GM12874 (cell line): ENCODE measurements at regions not wholly inside any gene's neighbourhood (a gene's known extent, or its start where the extent isn't known, plus 50 kb on each side); places are given as distances from the start of the nearest gene placed in this dataset.

Experiments
- TF ChIP-seq, protein P1 (sequence below): IDR thresholded peaks from 2 replicates; pipeline ENCODE4 v1.5.1; 2011; ENCODE audit warnings: low read depth, mild to moderate bottlenecking, control low read depth, low read length, moderate library complexity; ENCODE audit not compliant: insufficient read depth

DNA sequence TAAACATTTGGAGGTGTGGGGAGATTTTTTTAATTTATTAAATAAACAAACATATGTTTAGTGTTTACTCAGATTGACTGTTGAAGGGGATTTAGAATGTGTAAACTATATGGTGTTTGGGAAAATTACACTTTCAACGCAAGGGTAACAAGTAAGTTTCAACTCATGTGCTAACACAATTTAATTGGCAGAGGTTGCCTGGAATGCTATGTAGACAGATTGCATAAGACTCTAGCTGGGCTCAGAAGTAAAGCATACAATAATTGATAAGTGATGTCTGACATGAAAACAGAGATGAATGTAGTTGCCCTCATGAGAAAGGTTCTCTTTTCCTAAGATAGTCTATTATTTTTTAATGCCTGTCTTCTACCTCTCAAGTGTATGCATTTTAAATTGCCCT is 617.4 kb downstream of the KCTD16 start:
- TF ChIP-seq, protein P1, sequence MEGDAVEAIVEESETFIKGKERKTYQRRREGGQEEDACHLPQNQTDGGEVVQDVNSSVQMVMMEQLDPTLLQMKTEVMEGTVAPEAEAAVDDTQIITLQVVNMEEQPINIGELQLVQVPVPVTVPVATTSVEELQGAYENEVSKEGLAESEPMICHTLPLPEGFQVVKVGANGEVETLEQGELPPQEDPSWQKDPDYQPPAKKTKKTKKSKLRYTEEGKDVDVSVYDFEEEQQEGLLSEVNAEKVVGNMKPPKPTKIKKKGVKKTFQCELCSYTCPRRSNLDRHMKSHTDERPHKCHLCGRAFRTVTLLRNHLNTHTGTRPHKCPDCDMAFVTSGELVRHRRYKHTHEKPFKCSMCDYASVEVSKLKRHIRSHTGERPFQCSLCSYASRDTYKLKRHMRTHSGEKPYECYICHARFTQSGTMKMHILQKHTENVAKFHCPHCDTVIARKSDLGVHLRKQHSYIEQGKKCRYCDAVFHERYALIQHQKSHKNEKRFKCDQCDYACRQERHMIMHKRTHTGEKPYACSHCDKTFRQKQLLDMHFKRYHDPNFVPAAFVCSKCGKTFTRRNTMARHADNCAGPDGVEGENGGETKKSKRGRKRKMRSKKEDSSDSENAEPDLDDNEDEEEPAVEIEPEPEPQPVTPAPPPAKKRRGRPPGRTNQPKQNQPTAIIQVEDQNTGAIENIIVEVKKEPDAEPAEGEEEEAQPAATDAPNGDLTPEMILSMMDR, result no peak

DNA sequence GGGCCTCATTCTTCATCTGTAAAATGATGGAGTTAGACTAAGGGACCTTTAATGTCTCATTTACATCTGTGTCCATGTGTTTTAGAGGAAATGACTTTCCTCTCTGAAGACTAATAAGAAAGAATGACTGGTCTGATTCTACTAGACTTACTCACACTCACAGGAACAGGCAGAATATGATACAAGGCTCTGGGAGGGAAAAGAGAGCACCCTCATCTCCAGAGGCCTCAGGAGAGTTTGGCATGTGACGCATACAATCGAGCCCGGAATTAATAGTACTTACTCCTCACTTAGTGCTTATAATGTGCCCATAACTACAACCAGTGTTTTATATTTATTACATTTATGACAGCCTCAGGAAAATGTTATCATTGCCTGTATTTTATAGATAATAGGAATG is 608.7 kb downstream of the KCTD16 start:
- TF ChIP-seq, protein P1, result no peak

DNA sequence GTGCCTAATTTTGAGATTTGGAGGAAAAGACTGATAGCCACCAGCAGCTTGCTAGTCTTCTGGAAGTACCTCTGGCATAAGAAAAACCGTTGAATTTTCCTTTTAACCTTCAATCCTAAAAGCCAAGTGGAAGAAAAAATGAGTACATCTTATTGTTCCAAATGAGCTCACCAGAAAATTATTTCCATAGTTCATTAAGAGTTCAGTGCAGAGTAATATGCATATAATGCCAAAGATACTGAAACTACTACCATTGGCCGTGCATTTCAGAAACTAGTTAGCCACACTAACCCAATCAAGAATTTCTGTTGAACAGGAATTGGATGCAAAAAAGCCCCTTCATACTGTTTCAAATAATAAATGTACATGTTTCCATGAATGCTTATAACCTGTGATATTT is 607.9 kb downstream of the KCTD16 start:
- TF ChIP-seq, protein P1, result no peak

DNA sequence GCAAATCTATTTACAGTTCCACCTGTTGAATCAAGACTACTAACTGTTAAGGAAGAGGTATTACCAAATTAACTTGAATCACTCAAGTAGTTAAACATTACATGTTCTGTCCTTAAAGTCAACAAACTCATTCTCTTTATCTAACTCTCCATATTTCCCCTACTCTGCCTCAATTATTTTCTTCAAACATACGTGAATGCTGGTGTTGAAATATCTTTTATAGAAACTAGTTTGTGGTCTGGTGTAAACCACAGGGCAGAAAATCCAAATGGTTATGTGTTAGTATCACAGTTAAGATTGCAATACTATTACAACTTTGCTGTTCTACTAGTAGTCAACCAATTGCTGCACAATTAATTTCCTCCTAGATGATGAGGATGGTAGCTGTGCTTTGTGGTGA is 603.5 kb downstream of the KCTD16 start:
- TF ChIP-seq, protein P1, result no peak

DNA sequence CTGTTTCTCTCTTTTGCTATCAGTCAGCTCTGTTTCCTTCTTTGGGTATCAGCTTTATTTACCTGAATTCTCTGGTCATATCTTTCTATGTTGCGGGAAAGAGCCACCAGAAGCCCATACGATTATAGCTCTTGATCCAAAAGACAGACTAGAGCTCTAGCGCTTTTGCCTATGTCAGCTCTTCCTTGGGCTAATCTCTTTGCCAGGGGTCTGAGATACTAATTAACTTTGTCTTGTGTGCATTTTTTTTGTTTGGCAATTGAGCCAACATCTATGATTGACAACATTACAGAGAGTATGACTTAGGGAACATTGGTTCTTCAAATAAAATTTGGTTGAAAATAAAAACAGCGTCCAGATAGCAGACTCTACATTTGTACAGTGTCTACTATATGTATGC is 603.0 kb downstream of the KCTD16 start:
- TF ChIP-seq, protein P1, result no peak

DNA sequence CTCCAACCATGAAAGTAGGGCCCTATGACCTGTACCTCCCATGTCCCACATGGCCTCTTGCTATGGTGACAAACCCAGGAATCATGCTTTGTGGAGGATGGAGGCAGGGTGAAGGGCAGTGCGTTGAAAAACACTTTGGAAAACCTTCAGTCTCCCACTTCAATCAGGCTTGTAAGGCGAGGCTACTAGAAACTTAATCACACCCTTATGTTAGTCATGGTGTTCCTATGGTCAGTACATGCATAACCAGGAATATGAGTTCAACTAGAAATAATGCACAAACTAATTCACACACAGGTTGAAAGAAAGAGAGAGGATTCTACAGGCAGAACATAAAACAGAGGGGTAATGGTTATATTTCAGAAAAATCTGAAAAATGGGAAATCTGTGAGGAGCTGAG is 601.1 kb downstream of the KCTD16 start:
- TF ChIP-seq, protein P1, result no peak

- TF ChIP-seq, protein P1, result no peak
Observed at GRCh38 chr5:144742361-144742760, 571.7 kb downstream of the KCTD16 start.

DNA sequence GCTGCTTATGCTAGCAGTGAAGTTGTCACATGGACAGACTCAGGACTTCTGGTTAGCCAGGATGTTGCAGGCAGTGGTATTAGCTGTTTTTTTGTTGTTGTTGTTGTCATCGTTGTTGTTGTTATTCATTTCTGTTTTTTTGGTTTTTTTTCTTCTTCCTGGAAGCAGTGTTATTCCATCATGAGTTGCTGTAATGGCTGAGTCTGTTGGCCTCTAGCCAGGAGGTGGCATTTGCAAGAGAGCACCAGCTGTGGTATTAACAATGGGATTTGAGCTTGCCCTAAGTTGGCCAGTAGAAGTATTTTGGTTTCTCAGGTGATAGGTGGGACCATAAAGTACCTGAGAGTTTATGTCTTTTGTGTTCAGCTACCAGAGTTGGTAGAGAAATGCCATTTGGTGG is 561.1 kb downstream of the KCTD16 start:
- TF ChIP-seq, protein P1, result no peak
